GM23338 (cell line): ENCODE measurements at regions not wholly inside any gene's neighbourhood (a gene's known extent, or its start where the extent isn't known, plus 50 kb on each side); places are given as distances from the start of the nearest gene placed in this dataset.

Experiments used
- ATAC-seq: fragments of 200-7000 bp; cut with Tn5 transposase; 3 replicates; pipeline ENCODE4 v1.9.1; 2020
- DNase-seq: peaks from one replicate; pipeline ENCODE4 v3.0.0-alpha.2; 2015; ENCODE audit warnings: low spot score
- H2AFZ ChIP-seq: fragments of 200-600 bp; sonication (generic); 2 replicates; pipeline ENCODE4 v1.8.0; 2016; ENCODE audit warnings: antibody characterized with exemption, mild to moderate bottlenecking, moderate library complexity
- H3F3A ChIP-seq: fragments of 200-600 bp; sonication (generic); replicated peaks from 2 replicates; pipeline ENCODE4 v1.8.0; 2017; ENCODE audit warnings: antibody characterized with exemption, mixed run types, low read depth
- H3K27ac ChIP-seq: fragments of 200-600 bp; sonication (generic); 2 replicates; pipeline ENCODE4 v1.6.1; 2016; ENCODE audit warnings: low read depth
- H3K27me3 ChIP-seq: fragments of 200-600 bp; sonication (generic); 2 replicates; pipeline ENCODE4 v1.8.0; 2016; ENCODE audit warnings: mild to moderate bottlenecking, mixed run types, moderate library complexity; ENCODE audit not compliant: insufficient read depth
- H3K36me3 ChIP-seq: fragments of 200-600 bp; sonication (generic); 2 replicates; pipeline ENCODE4 v1.8.0; 2016; ENCODE audit warnings: mild to moderate bottlenecking; ENCODE audit not compliant: insufficient read depth
- H3K4me1 ChIP-seq: fragments of 200-600 bp; sonication (generic); 2 replicates; pipeline ENCODE4 v1.8.0; 2016; ENCODE audit warnings: mild to moderate bottlenecking, moderate library complexity; ENCODE audit not compliant: insufficient read depth
- H3K4me2 ChIP-seq: fragments of 200-600 bp; sonication (generic); 2 replicates; pipeline ENCODE4 v1.7.1; 2017; ENCODE audit warnings: mixed run types
- H3K4me3 ChIP-seq: fragments of 200-600 bp; sonication (generic); 2 replicates; pipeline ENCODE4 v1.6.1; 2016; ENCODE audit warnings: mixed run types
- H3K79me2 ChIP-seq: fragments of 200-600 bp; sonication (generic); replicated peaks from 2 replicates; pipeline ENCODE4 v1.8.0; 2017; ENCODE audit warnings: mild to moderate bottlenecking; ENCODE audit not compliant: insufficient read depth
- H3K9me2 ChIP-seq: fragments of 200-600 bp; sonication (generic); 2 replicates; pipeline ENCODE4 v1.8.0; 2017; ENCODE audit not compliant: insufficient read depth
- H4K20me1 ChIP-seq: fragments of 200-600 bp; sonication (generic); replicated peaks from 2 replicates; pipeline ENCODE4 v1.8.0; 2017; ENCODE audit warnings: mild to moderate bottlenecking; ENCODE audit not compliant: insufficient read depth
- H3K27ac Mint-ChIP-seq: 2 replicates; pipeline ENCODE4 v1.8.0; 2020; ENCODE audit warnings: inconsistent platforms, mild to moderate bottlenecking, moderate library complexity, mixed read lengths
- H3K27me3 Mint-ChIP-seq: 3 replicates; pipeline ENCODE4 v1.8.0; 2022; ENCODE audit warnings: low read depth, mild to moderate bottlenecking, moderate library complexity, mixed read lengths, inconsistent platforms; ENCODE audit not compliant: insufficient read depth, poor library complexity
- H3K36me3 Mint-ChIP-seq: 3 replicates; pipeline ENCODE4 v1.8.0; 2021; ENCODE audit warnings: low read depth, mild to moderate bottlenecking, inconsistent platforms, moderate library complexity, mixed read lengths
- H3K4me1 Mint-ChIP-seq: 3 replicates; pipeline ENCODE4 v1.8.0; 2020; ENCODE audit warnings: mild to moderate bottlenecking, inconsistent platforms, mixed read lengths
- H3K4me3 Mint-ChIP-seq: 3 replicates; pipeline ENCODE4 v1.8.0; 2021; ENCODE audit warnings: moderate library complexity, mild to moderate bottlenecking, inconsistent platforms, mixed read lengths
- H3K9me3 Mint-ChIP-seq: 3 replicates; pipeline ENCODE4 v1.8.0; 2020; ENCODE audit warnings: moderate library complexity, mild to moderate bottlenecking, inconsistent platforms, mixed read lengths
- CREB1 ChIP-seq: fragments of 250-450 bp; sonication (Bioruptor Pico); IDR thresholded peaks from 2 replicates; pipeline ENCODE4 v1.5.0; 2020; ENCODE audit warnings: low read depth, mild to moderate bottlenecking, moderate library complexity
- ETS1 ChIP-seq: IDR thresholded peaks from 2 replicates; pipeline ENCODE4 v1.6.1; 2016; ENCODE audit warnings: antibody characterized with exemption
- EZH2 ChIP-seq: fragments of 200-600 bp; sonication (generic); IDR thresholded peaks from one replicate; pipeline ENCODE4 v1.8.0; 2017; ENCODE audit warnings: antibody characterized with exemption, mild to moderate bottlenecking, low read depth; ENCODE audit not compliant: unreplicated experiment
- EZH2phosphoT487 ChIP-seq: fragments of 200-600 bp; sonication (generic); IDR thresholded peaks from one replicate; pipeline ENCODE4 v1.8.1; 2018; ENCODE audit warnings: antibody characterized with exemption; ENCODE audit not compliant: unreplicated experiment
- POLR2AphosphoS5 ChIP-seq: IDR thresholded peaks from 2 replicates; pipeline ENCODE4 v1.6.1; 2016; ENCODE audit warnings: antibody characterized with exemption, low read depth
- REST ChIP-seq: IDR thresholded peaks from one replicate; pipeline ENCODE4 v1.6.1; 2018; ENCODE audit warnings: antibody characterized with exemption; ENCODE audit not compliant: unreplicated experiment
- STAT1 ChIP-seq: IDR thresholded peaks from one replicate; pipeline ENCODE4 v1.6.1; 2016; ENCODE audit warnings: antibody characterized with exemption; ENCODE audit not compliant: unreplicated experiment
- ZNF114 ChIP-seq: fragments of 250-450 bp; sonication (Bioruptor Pico); IDR thresholded peaks from 2 replicates; pipeline ENCODE4 v1.5.0; 2020; ENCODE audit warnings: mild to moderate bottlenecking, moderate library complexity
- ZNF331 ChIP-seq: fragments of 250-450 bp; sonication (Bioruptor Pico); IDR thresholded peaks from 2 replicates; pipeline ENCODE4 v1.5.0; 2020; ENCODE audit warnings: low read depth, mild to moderate bottlenecking, moderate library complexity
- ZNF462 ChIP-seq: fragments of 250-450 bp; sonication (Bioruptor Pico); IDR thresholded peaks from 2 replicates; pipeline ENCODE4 v1.5.0; 2020; ENCODE audit warnings: mild to moderate bottlenecking, moderate library complexity

- H3K27me3 ChIP-seq, result no peaks in the 10 kb centered on the region
- H3K36me3 Mint-ChIP-seq, result peaks cover 73% of the 10 kb centered on the region
- ATAC-seq, result no peak
- peaks cover 36% of the 10 kb centered on the region for H3K79me2 ChIP-seq
- H3K4me3 Mint-ChIP-seq, result peak overlapping the region; percentile 38
- H2AFZ ChIP-seq, result no peak overlapping the region
- H3K4me3 ChIP-seq, result peak overlapping the region; percentile 97
- H3K27ac ChIP-seq, result peak overlapping the region; percentile 84
- H3K27ac Mint-ChIP-seq, result peak overlapping the region; percentile 0; the same call in 1 of the 2 replicates
- peaks cover 35% of the 10 kb centered on the region for H3F3A ChIP-seq
- H3K9me3 Mint-ChIP-seq, result no peaks in the 10 kb centered on the region
- peak overlapping the region; percentile 96 for H3K4me2 ChIP-seq
- H3K4me1 ChIP-seq, result peaks cover 48% of the 10 kb centered on the region
- peaks cover 23% of the 10 kb centered on the region; the same call in 1 of the 2 replicates for H4K20me1 ChIP-seq
- H3K36me3 ChIP-seq, result peaks cover 27% of the 10 kb centered on the region
- peaks cover 18% of the 10 kb centered on the region for H3K27me3 Mint-ChIP-seq
- no peak for TF ChIP-seq EZH2phosphoT487
- no peak for TF ChIP-seq ETS1
- no peak for TF ChIP-seq CREB1 (CRISPR knock-in tag)
- no peak for TF ChIP-seq POLR2AphosphoS5
- TF ChIP-seq ZNF462 (CRISPR knock-in tag), result no peak
- TF ChIP-seq STAT1, result no peak
- no peak for TF ChIP-seq ZNF114
- no peak for TF ChIP-seq REST
- TF ChIP-seq EZH2, result no peak
- TF ChIP-seq ZNF331, result no peak
- no peaks in the 10 kb centered on the region for H3K9me2 ChIP-seq
- H3K4me1 Mint-ChIP-seq, result peaks cover 65% of the 10 kb centered on the region
- DNase-seq, result peak; percentile 23
Measured at GRCh38 chr16:65229191-65229662, 107.4 kb upstream of the CDH11 start.
